ENCODE measurements at regions not wholly inside any gene's neighbourhood (a gene's known extent, or its start where the extent isn't known, plus 50 kb on each side); places are given as distances from the start of the nearest gene placed in this dataset.

DNA sequence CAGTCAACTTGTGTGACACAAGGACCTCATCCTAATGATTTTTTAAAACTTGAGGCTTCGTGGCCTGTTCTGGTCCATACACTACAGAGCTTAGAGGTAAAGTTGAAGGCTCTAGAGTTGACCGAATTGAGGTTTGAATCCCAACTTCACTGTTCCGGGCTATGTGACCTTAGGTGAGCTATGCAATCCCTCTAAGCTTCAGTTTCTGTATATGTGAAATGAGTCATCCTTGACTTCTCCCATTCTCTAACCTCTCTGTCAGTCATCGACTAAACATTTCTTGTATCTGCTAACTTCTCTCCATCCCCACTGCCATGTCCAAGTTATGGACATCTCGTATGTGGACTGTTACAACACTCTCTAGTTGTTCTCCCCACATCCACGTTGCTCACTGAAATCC is 178.2 kb upstream of the TMEM45B start:
- H2BK15ac ChIP-seq (ENCODE audit: low read depth, low read length) = peak overlapping the region; percentile 52
- BruUV-seq (replicated peaks) = no TSS peak
- no peak overlapping the region for H3K9ac ChIP-seq (ENCODE audit: low read depth, low read length)
- H3K27me3 ChIP-seq (ENCODE audit: control insufficient read depth, insufficient read depth, low read length) = no peaks in the 10 kb centered on the region
- in situ Hi-C loops (cut with MboI; ENCODE audit: low sequenced_read_pairs) (no loop called here), dilution Hi-C loops (cut with HindIII; ENCODE audit: low sequenced_read_pairs, unreplicated experiment) (no loop called here), intact Hi-C loops (cut with micrococcal nuclease) (no loop called here)
- H3K18ac ChIP-seq (ENCODE audit: low read depth, low read length) = peak overlapping the region; percentile 74; the same call in 1 of the 2 replicates
- peak overlapping the region; percentile 73 for H3K14ac ChIP-seq (replicated peaks; ENCODE audit: low read depth, low read length)
- no peaks in the 10 kb centered on the region for H3K9me3 ChIP-seq (ENCODE audit: control insufficient read depth, insufficient read depth, low read length)
- ChIA-PET POLR2A (ENCODE audit: unreplicated experiment) (no interaction called here), CTCF (no interaction called here)
- no peak overlapping the region for H3K27ac ChIP-seq (ENCODE audit: insufficient read depth, low read length)
- peak overlapping the region; percentile 77 for H2AK5ac ChIP-seq (ENCODE audit: low read depth, low read length)
- peak overlapping the region; percentile 19 to 54; a peak in 2 of 4 replicates for H4K8ac ChIP-seq (ENCODE audit: low read depth in 2 of 2, low read length in 2 of 2)
- H3K9me1 ChIP-seq (ENCODE audit: insufficient read depth, low read length) = peaks cover 10% of the 10 kb centered on the region
- peak overlapping the region; percentile 7; the same call in 1 of the 2 replicates for H4K91ac ChIP-seq (ENCODE audit: insufficient read depth, low read depth, low read length)
- peak overlapping the region; percentile 96 for H2BK20ac ChIP-seq (ENCODE audit: low read depth, low read length)
- H3K4me1 ChIP-seq (ENCODE audit: control insufficient read depth, insufficient read depth, low read length) = peaks cover 11% of the 10 kb centered on the region
- H3K56ac ChIP-seq (ENCODE audit: extremely low read depth, insufficient read depth, low read length) = no peak overlapping the region
- WGBS, 2 experiments (ENCODE audit: extremely low coverage in 2 of 2, insufficient read length in 1 of 2) = 72% methylated on average over 3 of the region's 6 CpGs; no CpG with 5 or more reads in 1 of the 2 experiments
- H4K5ac ChIP-seq (ENCODE audit: low read depth, low read length) = peak overlapping the region; percentile 53; the same call in 1 of the 2 replicates
- peak; percentile 47 for DNase-seq
- peak overlapping the region; percentile 69 for H2BK5ac ChIP-seq (ENCODE audit: low read depth, low read length, poor library complexity, severe bottlenecking)
- no peak overlapping the region for H3K4me2 ChIP-seq (ENCODE audit: low read depth, low read length)
- H2AFZ ChIP-seq (replicated peaks; ENCODE audit: low read length, poor library complexity) = no peak overlapping the region
- no peaks in the 10 kb centered on the region for H3K36me3 ChIP-seq (ENCODE audit: control insufficient read depth, insufficient read depth, low read length)
- no peak overlapping the region for H3K23ac ChIP-seq (ENCODE audit: low read depth, low read length)
- H3K4me3 ChIP-seq (ENCODE audit: insufficient read depth, low read depth, low read length) = no peak overlapping the region
- no peaks in the 10 kb centered on the region for H4K20me1 ChIP-seq (ENCODE audit: insufficient read depth, low read length)
- peak overlapping the region; percentile 83 for H2BK120ac ChIP-seq (ENCODE audit: low read depth, low read length)
- H2AK9ac ChIP-seq (replicated peaks; ENCODE audit: low read depth, low read length, poor library complexity) = no peak overlapping the region
- ATAC-seq (ENCODE audit: low read depth) = no peak
- TF ChIP-seq CEBPB (IDR thresholded peaks at IDR 0.05; ENCODE audit: low read depth, low read length) (0 out of 2 replicates have a peak, but pooled peaks have one; percentile 3), FOS (IDR thresholded peaks at IDR 0.05; ENCODE audit: low read depth, low read length) (peak; percentile 50)
- TF ChIP-seq, protein P1, sequence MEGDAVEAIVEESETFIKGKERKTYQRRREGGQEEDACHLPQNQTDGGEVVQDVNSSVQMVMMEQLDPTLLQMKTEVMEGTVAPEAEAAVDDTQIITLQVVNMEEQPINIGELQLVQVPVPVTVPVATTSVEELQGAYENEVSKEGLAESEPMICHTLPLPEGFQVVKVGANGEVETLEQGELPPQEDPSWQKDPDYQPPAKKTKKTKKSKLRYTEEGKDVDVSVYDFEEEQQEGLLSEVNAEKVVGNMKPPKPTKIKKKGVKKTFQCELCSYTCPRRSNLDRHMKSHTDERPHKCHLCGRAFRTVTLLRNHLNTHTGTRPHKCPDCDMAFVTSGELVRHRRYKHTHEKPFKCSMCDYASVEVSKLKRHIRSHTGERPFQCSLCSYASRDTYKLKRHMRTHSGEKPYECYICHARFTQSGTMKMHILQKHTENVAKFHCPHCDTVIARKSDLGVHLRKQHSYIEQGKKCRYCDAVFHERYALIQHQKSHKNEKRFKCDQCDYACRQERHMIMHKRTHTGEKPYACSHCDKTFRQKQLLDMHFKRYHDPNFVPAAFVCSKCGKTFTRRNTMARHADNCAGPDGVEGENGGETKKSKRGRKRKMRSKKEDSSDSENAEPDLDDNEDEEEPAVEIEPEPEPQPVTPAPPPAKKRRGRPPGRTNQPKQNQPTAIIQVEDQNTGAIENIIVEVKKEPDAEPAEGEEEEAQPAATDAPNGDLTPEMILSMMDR (conservative IDR thresholded peaks at IDR 0.05; ENCODE audit: low read depth, low read length) = no peak
- H3K4ac ChIP-seq (ENCODE audit: low read depth, low read length) = peak overlapping the region; percentile 67; the same call in 1 of the 2 replicates
- H3K79me1 ChIP-seq (ENCODE audit: low read depth in 1 of 2, low read length in 2 of 2) = no peaks in the 10 kb centered on the region

Data from IMR-90 (cell line).